ENCODE measurements at regions not wholly inside any gene's neighbourhood (a gene's known extent, or its start where the extent isn't known, plus 50 kb on each side); places are given as distances from the start of the nearest gene placed in this dataset.
"Not testable (repeated sequence)": the region's sequence is repeated elsewhere in the genome, so short reads cannot be mapped to it uniquely, and the experiment has no call there.

DNA sequence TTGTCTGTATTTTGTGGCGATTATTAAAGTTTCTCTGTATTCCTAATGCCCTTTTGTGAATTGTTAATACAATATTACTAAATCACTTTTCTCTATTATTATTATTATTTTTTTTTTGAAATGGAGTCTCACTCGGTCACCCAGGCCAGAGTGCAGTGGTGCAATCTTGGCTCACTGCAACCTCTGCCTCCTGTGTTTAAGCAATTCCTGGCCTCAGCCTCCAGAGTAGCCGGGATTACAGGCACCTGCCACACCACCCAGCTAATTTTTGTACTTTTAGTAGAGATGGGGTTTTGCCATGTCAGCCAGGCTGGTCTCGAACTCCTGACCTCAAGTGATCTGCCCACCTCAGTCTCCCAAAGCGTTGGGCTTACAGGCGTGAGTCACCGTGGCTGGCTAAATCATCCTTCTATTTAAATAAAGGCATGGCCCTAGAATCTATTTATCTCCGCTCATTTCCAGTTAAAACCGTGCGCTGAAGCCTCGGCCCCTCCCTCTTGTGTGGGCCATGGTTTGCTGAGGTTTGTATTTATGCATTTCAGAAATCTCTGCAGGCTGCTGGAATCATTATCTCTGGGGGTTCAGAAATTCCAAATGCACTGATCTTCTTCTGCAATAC, 1136.4 kb upstream of the TMEM132C start:
- DNase-seq = no peak

DNA sequence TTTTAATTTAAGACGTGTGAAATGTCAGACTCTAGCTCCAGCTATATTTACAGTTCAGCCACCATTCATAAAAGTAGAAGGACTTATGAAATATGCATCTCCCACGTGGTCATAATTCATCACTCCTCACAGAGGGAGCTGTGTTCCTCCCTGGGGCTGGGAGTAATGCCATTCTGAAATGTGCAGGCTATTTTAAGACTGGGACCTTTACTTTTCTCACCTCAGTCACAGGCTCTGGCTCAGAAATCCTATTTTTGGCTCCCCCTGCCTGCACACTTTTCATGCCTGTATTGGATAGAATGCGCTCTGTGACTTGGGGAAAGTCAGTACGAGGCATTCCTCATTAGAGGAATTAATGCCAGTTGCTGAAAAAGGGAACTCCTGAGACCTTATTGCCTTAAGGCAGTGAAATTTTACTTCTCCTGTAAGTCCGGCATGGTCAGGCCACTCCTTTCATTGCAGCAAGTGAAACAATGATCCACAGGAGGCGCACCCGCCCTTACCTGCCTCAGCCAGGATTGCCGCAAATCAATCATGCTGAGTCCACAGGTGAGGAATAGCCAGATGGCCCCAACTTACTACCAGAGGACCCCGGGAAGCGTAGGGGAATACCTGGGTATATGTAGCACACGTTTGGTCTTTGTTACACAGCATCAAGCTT, 1133.2 kb upstream of the TMEM132C start:
- no peak for DNase-seq

DNA sequence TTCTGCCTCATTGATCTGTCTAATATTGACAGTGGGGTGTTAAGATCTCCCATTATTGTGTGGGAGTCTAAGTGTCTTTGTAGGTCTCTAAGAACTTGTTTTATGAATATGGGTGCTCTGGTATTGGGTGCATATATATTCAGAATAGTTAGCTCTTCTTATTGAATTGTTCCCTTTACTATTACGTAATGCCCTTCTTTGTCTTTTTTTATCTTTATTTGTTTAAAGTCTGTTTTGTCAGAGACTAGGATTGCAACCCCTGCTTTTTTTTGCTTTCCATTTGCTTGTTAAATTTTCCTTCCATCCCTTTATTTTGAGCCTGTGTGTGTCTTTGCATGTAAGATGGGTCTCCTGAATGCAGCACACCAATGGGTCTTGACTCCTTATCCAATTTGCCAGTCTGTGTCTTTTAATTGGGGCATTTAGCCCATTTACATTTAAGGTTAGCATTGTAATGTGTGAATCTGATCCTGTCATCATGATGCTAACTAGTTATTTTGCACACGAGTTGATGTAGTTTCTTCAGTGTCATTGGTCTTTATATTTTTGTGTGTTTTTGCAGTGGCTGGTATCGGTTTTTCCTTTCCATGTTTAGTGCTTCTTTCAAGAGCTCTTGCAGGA, 1126.0 kb upstream of the TMEM132C start:
- not testable (repeated sequence) for DNase-seq

DNA sequence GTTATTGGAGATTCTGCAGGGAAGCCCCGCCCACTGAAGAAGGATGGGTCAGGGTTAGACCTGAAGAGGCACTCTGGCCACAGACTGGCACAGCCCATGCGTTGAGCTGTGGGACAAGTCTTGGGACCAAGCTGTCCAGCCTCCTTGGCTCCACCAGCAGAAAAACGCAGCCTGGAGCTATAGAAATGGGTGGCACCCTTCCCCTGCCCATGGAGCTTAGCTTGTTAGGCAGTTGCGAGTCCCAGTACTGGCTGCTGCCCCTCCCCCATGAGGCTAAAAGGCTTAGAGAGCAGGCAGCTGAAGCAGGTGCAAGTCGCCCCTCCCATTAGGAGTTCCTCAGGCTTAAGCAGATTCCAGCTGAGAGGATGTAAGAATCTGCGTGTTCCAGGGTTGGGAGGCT, 1124.0 kb upstream of the TMEM132C start:
- no peak for DNase-seq

DNA sequence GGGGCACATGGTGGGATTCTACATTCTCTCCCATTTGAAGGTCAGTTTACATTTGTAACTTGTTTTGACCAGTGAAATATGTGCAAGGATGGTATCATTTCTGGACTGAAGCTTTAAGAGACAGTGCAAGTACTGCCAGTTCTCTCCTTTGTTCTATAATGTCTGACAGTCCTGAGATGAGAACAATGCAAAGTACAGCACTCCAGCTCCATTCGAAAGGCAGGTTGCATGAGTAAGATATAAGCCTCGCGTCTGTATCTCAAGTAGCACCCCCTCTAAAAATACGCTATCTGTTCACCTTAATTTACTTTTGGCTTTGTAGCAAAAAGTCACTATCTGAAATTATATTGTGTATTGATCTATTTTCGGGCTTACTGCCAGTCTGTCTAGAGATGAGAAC, 1122.2 kb upstream of the TMEM132C start:
- no peak for DNase-seq

DNA sequence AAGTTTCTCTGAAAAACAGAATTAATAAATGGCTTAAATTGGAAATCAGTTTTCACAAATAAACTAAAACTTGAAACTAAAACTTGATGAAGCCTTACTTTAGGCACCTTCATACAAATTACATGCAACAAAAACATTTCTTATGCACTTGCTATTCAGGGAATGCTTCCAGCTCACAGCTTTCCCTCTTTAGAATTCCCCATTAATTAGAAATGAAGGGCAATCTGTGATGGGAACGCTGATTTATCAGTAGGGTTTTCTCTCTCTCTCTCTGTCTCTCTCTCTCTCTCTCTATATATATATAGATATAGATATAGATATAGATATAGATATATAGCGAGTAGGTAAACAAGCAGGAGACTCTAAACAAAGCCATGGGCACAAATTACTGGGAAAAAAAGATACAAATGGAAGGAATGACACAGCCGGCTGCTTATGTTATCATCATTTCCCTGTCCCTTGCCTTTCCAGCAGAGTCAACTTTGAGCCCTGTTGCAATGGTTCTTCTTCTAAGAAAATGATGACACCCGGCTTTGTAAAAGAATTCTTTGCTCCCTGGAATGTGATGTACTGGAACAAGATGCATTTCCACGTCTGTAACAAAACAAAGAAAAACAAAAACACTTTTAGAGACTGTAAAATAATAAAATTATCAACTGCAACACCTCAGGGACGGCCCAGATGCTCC, 1121.6 kb upstream of the TMEM132C start:
- no peak for DNase-seq

DNA sequence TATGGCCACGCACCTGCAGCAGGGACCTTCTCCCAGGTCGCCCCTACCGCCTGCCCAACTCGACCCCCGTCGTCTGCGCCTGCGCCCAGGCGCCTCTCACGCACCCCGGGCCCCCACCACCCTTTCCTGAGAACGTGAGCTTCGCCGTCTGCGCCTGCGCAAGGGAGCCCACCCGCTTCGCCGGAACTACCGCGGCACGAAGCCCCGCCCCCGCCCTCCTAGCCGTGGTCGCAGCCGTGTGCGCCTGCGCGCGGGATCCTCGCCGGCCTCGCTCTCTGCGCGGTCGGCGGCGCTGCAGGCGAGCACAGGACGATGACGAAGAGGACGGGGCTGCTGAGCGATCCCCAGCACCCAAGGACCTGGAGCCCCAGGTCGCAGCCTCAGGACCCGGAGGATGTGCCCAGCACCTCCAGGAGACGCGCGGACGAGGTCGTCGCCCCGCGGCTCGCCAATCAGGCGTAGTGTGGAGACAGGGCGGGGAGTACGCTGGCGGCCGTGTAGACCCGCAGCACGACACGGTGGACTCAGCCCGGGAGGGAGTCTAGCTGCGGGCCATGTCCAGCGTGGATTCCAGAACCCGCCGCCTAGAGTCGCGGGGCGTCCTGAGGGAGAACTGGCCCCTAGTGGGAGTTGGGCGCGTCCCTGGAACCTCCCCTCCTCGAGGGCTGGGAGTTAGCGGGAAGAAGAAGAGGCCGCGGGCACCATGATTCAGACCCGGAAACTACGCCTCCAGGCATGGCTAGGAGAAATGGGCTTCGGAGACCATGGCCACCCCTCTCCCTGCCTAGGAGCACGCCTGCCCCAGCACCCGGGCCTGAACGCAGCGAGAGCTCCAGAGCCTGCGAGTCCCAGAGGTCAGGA, 1120.8 kb upstream of the TMEM132C start:
- peak; percentile 22 to 66 (median 52) for DNase-seq

DNA sequence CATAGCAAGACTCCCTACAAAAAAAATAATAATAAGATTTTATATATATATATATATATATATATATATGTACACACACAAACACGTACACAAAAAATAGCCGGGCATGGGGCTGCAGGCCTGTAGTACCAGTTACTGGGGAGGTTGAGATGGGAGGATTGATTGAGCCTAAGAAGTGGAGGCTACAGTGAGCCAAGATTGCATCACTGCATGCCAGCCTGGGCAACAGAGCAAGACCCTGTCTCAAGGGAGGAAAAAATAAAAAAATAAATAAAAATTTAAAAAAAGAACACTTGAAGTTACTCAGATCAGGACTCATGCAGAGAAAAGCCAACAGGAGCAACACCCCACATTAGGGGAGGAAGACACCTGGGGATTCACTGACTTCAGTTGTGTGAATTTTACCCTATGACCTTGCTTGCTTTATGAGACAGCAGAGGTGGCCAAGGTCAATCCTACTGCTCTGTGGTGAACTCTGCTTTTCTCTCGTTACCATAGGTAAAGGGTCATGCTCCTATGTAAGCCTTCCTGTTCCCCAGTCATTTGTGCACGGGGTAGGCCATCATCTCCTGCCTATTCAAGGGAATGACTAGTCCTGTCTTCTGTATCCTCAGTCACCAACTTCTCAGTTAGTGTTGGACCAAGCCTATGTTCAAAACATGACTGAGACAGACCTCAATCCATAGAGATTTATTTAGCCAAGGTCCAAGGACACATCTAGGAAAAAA, 1119.8 kb upstream of the TMEM132C start:
- DNase-seq = no peak

DNA sequence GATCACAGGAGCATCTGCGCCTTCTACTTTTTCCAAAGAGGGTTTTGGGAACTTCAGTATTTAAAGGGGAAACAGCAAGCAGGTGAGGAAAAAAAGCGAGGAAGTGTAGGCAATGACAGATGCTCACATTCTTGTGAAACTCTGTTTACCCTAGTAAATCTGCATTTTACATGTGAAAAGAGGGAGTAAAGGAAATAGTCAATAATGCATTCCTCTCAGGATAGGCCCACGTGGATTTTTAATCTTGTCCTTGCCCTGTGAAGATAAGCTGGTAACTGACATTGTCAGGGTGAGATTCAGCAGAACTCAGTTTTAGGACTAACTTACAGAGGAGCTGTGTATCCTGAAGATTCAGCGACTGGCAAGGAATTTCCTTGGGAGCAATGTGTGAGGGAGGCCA, 1119.2 kb upstream of the TMEM132C start:
- no peak for DNase-seq

DNA sequence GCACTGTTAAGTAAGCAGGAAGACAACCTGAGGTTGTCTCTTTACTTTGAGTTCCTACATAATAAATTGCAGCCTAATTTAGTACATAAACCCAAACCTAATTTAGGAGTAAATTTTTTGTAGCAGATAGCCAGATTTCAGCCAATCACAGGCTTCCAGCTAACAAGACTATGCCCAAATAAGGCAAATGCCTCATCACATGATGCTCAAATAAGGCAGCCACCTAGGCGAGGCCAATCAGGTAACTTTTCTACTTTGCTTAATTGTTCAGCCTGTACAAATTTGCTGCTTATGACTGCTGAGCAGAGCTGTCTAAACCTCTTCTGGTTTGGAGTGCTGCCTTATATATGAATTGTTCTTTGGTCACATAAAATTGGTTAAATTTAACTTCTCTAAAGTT, 1118.7 kb upstream of the TMEM132C start:
- no peak for DNase-seq

DNA sequence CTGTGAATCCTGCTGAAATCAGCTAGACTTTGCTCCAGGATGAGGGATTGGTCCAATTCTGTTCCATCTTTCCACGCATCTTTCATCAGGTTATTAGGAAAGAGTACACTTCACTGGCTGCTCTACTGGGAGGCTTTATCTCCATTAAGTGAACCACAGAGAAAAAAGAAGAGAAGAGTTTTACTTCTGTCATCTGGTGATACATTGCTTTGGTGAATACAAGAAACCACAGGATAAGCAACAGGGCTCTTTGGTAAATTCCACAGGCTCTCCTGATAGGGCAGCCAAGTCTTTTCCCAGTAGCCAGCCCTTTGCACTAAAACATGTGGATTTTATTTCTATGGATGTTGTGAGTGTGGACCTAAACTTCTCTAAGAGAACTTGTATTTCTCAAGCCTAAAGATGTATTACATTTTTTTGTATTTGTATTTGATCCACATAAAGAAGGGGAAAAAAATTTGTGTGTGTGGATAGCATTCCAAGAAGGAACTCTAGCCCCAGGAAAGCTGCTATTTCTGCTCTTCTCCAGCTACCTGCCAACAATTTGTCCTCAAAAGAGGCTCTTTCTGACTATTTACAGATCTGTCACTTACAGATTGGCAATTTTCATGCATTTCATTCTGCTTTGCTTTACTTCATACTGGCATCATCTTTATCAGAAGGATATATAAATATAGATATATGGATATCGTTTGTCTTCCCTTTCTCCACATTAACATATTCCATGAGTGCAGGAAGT, 1117.6 kb upstream of the TMEM132C start:
- DNase-seq = no peak

DNA sequence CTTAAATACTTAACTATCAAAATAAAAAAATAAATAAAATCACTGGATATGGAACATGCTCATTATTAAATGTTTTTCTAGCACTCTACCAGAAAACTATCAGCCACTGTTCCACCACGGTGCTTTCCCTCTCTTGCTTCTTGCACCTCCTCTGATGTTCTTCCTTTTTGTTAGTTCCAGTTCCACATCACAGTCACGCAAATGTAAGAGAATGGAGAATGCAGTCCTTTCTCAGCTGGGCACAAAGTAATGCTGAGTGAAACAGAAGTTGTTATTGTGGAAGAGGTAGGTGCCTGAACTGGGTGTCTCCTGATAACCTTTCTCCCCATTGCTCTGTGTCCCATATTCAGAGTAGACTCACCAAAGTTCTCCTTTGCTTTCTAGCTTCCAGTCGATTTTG, 1116.9 kb upstream of the TMEM132C start:
- no peak for DNase-seq

DNA sequence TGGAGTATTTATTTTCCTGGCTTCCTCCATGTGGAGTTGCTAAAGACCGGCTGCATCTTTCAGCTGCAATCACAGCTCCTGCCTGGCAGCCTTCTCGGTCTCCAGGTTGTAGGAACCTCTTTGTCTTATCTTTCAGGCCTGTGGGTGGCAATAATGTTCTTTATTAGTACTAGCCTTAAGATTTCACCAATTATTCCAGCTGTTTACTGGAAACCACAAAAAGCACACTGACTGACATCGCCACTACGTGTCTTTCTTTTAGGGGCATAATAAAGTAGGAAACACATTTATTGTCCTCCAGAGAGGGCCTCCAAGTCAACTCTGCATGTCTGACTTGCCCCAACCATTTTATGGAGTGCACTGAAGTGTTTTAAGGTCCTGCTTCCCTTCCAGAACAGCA, 1116.5 kb upstream of the TMEM132C start:
- no peak for DNase-seq

DNA sequence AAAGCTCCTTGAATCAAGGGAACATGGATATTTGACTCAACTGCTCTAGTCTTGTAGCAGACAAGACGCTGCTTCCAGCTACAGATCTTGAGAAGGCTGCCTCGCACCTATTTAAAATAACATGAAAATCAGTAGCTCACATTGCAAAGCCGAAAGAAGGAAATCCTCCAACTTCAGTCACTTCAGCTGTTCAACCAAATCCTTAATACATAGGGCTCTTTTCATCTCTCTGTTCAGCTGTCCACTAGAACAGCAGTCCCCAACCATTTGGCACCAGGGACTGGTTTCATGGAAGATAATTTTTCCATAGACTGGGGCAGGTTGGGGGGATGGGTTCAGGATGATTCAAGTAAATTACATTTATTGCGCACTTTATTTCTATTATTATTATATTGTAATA, 1116.0 kb upstream of the TMEM132C start:
- no peak for DNase-seq

DNA sequence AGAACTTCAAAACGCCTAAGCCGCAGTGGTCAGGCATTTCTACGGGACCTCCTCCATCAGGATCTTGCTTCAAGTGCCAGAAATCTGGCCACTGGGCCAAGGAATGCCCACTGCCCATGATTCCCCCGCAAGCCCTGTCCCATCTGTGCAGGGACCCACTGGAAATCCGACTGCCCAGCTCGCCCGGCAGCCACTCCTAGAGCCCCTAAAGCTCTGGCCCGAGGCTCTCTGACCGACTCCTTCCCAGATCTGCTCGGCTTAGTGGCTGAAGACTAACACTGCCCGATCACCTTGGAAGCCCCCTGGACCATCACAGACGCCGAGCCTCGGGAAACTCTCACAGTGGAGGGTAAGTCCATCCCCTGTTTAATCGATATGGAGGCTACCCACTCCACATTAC, 1113.0 kb upstream of the TMEM132C start:
- DNase-seq = no peak

DNA sequence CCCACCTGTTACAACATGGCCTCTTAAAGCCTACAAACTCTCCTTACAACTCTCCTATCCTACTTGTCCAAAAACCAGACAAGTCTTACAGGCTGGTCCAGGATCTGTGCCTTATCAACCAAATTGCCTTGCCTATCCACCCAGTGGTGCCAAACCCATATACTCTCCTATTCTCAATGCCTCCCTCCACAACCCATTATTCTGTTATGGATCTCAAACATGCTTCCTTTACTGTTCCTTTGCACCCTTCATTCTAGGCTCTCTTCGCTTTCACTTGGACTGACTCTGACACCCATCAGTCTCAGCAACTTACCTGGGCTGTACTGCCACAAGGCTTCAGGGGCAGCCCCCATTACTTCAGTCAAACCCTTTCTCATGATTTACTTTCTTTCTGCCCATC, 1112.1 kb upstream of the TMEM132C start:
- not testable (repeated sequence) for DNase-seq

DNA sequence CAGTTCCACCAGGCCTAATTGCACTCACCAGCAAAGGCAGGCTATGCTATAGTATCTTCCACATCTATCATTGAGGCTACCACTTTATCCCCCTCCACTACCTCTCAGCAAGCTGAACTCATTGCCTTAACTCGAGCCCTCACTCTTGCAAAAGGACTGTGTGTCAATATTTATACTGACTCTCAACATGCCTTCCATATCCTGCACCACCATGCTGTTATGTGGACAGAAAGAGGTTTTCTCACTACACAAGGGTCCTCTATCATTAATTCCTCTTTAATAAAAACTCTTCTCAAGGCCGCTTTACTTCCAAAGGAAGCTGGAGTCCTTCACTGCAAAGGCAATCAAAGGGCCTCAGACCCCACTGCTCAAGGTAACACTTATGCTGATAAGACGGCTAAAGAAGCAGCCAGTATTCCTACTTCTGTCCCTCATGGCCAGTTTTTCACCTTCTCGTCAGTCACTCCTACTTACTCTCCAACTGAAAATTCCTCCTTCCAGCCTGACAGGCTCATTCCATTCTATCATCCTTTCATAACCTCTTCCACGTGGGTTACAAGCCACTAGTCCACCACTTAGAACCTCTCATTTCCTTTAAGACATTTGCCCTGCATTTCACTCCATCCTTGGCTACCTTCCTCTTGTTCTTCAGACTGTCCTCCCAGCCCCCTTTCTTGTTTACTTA, 1110.9 kb upstream of the TMEM132C start:
- DNase-seq = not testable (repeated sequence)

DNA sequence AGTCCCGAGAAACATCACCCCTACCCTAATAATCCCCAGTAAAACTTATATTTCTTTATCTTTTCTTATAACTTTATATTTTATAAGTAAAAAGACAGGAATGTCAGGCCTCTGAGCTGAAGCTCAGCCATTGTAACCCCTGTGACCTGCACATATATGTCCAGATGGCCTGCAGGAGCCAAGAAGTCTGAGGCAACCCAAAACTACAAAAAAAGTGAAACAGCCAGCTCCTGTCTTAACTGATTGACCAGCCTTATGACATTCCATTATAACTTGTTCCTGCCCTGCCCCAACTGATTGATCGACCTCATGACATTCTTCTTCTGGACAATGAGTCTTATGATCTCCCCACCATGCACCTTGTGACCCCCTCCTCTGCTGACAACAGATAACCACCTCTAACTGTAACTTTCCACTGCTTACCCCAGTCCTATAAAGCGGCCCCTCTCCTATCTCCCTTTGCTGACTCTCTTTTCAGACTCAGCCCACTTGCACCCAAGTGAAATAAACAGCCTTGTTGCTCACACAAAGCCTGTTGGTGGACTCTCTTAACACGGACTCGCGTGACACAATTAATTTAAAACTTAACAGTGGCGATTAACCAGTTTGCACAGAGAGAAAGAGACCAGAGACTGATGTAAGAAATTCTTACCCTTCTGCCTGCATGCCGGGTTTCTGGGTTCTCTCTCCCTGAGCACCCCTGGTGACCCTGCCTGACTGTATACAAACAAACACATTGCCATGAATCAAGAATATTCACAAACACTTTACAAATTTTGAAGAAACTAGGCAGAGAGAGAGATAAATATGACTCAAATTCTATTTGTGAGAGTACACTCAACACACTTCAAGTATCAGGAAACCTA, 1109.2 kb upstream of the TMEM132C start:
- DNase-seq = not testable (repeated sequence)

DNA sequence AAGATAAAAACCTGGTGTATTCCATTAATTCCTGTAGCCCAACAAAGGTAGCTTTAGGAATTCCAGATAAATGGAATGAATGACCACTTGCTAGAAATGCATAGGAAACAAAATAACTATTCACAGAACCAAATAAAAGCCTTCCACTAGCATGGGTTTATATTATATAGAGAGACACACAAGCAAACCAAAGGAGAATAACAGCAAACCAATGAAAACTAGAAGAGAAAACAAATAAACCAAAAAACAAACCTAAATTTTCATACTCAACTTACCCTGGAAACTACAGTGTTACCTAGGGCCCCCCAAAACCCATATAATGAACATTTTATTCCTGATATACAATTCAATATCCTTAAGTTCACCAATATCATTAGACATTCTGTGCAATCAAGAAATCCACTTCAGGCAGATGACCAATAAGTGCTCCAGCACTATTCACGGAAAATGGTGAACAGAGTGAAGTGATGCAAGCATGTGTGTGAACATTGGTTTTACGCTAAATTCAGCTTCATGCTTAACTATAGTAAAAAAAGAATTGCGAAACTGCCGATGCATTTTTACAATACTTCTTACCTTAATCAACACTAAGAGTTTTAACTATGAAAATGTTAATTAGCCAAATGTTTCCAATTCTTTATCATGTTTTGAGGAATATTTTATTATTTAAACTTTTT, 1108.4 kb upstream of the TMEM132C start:
- DNase-seq = no peak
